MM.1S (cell line): ENCODE measurements at regions not wholly inside any gene's neighbourhood (a gene's known extent, or its start where the extent isn't known, plus 50 kb on each side); places are given as distances from the start of the nearest gene placed in this dataset.

Source experiments
- DNase-seq: peaks from one replicate; pipeline ENCODE4 v3.0.0-alpha.2; 2015
- H2AFZ ChIP-seq: fragments of 300-600 bp; sonication (generic); 2 replicates; pipeline ENCODE4 v1.6.0; 2016; ENCODE audit warnings: antibody characterized with exemption, low read length
- H3F3A ChIP-seq: fragments of 300-600 bp; sonication (generic); 2 replicates; pipeline ENCODE4 v1.6.1; 2016; ENCODE audit warnings: mild to moderate bottlenecking, antibody characterized with exemption, low read length, moderate library complexity, mixed read lengths; ENCODE audit not compliant: insufficient read depth
- H3K27ac ChIP-seq: fragments of 300-600 bp; sonication (generic); 2 replicates; pipeline ENCODE4 v1.5.1; 2016; ENCODE audit warnings: mild to moderate bottlenecking, low read length
- H3K27me3 ChIP-seq: fragments of 300-600 bp; sonication (generic); replicated peaks from 2 replicates; pipeline ENCODE4 v1.6.0; 2016; ENCODE audit warnings: low read length; ENCODE audit not compliant: insufficient read depth
- H3K36me3 ChIP-seq: fragments of 300-600 bp; sonication (generic); replicated peaks from 2 replicates; pipeline ENCODE4 v1.6.1; 2016; ENCODE audit warnings: mild to moderate bottlenecking, low read length, mixed read lengths; ENCODE audit not compliant: insufficient read depth
- H3K4me1 ChIP-seq: fragments of 300-600 bp; sonication (generic); 2 replicates; pipeline ENCODE4 v1.6.1; 2016; ENCODE audit warnings: low read length, mixed read lengths
- H3K4me2 ChIP-seq: fragments of 300-600 bp; sonication (generic); 2 replicates; pipeline ENCODE4 v1.6.0; 2016; ENCODE audit warnings: low read depth, low read length
- H3K4me3 ChIP-seq: fragments of 300-600 bp; sonication (generic); 2 replicates; pipeline ENCODE4 v1.5.1; 2016; ENCODE audit warnings: low read length, mixed read lengths
- H3K79me2 ChIP-seq: fragments of 300-600 bp; sonication (generic); 2 replicates; pipeline ENCODE4 v1.6.1; 2016; ENCODE audit warnings: mixed run types, low read length, mixed read lengths
- H3K9ac ChIP-seq: fragments of 300-600 bp; sonication (generic); 2 replicates; pipeline ENCODE4 v1.6.1; 2016; ENCODE audit warnings: low read length, mixed read lengths
- H3K9me2 ChIP-seq: fragments of 300-600 bp; sonication (generic); replicated peaks from 2 replicates; pipeline ENCODE4 v1.6.1; 2016; ENCODE audit warnings: mild to moderate bottlenecking, low read length, mixed read lengths; ENCODE audit not compliant: insufficient read depth
- H3K9me3 ChIP-seq: fragments of 300-600 bp; sonication (generic); replicated peaks from 2 replicates; pipeline ENCODE4 v1.6.1; 2016; ENCODE audit warnings: mild to moderate bottlenecking, low read length, mixed read lengths; ENCODE audit not compliant: insufficient read depth
- H4K20me1 ChIP-seq: fragments of 300-600 bp; sonication (generic); 2 replicates; pipeline ENCODE4 v1.6.1; 2016; ENCODE audit warnings: mild to moderate bottlenecking, low read length, moderate library complexity, mixed read lengths; ENCODE audit not compliant: insufficient read depth
- EZH2 ChIP-seq: fragments of 300-600 bp; sonication (generic); optimal IDR thresholded peaks from 2 replicates; pipeline ENCODE3; 2017; ENCODE audit warnings: low read depth, mild to moderate bottlenecking, antibody characterized with exemption, low read length, mixed read lengths
- EZH2phosphoT487 ChIP-seq: fragments of 300-600 bp; sonication (generic); IDR thresholded peaks from 2 replicates; pipeline ENCODE4 v1.6.1; 2018; ENCODE audit warnings: antibody characterized with exemption, low read length
- TF ChIP-seq, protein P1 (sequence below): fragments of 300-600 bp; sonication (generic); IDR thresholded peaks from 2 replicates; pipeline ENCODE4 v1.5.1; 2016; ENCODE audit warnings: antibody characterized with exemption, low read length, mixed read lengths

DNA sequence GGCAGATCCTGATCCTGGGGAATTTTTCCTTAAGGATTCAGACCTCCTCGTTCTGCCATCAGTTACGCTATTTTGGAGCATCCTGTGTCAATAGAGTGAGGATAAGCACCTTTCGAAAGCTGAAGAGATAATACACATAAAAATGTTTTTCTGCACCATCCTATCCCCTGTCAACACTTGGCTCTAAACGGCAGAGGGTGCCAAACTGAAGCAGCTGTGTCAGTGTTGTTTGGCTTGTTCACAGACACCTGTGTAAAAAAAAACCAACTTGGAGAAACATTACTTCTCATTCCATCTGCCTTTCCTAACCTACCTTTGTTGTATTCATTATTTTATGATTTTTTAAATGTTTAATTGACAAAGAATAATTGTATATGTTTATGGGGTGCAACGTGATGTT, 417.0 kb upstream of the DDI1 start:
- Histone ChIP-seq H3K9me2 (no peaks in the 10 kb centered on the region), H3K9me3 (no peaks in the 10 kb centered on the region), H2AFZ (no peak overlapping the region), H3F3A (no peaks in the 10 kb centered on the region), H3K4me3 (no peak overlapping the region), H3K27ac (no peak overlapping the region), H3K4me1 (no peaks in the 10 kb centered on the region), H3K9ac (no peak overlapping the region), H4K20me1 (no peaks in the 10 kb centered on the region), H3K27me3 (no peaks in the 10 kb centered on the region), H3K36me3 (no peaks in the 10 kb centered on the region), H3K4me2 (no peak overlapping the region), H3K79me2 (no peaks in the 10 kb centered on the region)
- TF ChIP-seq, protein P1, sequence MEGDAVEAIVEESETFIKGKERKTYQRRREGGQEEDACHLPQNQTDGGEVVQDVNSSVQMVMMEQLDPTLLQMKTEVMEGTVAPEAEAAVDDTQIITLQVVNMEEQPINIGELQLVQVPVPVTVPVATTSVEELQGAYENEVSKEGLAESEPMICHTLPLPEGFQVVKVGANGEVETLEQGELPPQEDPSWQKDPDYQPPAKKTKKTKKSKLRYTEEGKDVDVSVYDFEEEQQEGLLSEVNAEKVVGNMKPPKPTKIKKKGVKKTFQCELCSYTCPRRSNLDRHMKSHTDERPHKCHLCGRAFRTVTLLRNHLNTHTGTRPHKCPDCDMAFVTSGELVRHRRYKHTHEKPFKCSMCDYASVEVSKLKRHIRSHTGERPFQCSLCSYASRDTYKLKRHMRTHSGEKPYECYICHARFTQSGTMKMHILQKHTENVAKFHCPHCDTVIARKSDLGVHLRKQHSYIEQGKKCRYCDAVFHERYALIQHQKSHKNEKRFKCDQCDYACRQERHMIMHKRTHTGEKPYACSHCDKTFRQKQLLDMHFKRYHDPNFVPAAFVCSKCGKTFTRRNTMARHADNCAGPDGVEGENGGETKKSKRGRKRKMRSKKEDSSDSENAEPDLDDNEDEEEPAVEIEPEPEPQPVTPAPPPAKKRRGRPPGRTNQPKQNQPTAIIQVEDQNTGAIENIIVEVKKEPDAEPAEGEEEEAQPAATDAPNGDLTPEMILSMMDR, result peak; percentile 23
- no peak for TF ChIP-seq EZH2phosphoT487
- DNase-seq, result peak; percentile 15

DNA sequence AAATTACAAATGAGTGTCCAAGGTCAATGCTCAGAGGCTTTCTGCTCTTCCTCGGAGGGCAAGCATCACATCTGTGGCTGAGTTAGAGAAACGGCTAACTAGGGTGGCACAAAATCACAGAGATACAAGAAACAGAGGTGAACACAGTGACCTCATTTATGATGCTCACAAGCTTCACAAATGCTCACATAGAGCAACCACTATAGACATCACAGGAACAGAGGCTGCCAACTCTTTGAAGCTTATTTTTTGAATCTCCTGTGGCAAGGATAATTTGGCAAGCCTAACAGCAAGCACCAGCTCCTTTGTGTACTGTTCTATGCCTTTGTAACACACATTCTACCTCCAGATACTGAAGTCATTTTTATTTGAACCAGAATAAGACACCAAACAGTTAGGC, 416.5 kb upstream of the DDI1 start:
- no peak for DNase-seq
- Histone ChIP-seq H4K20me1 (no peaks in the 10 kb centered on the region), H3K4me1 (no peaks in the 10 kb centered on the region), H3K79me2 (no peaks in the 10 kb centered on the region), H3K9me3 (no peaks in the 10 kb centered on the region), H3K27me3 (no peaks in the 10 kb centered on the region), H3K27ac (no peak overlapping the region), H3K9ac (no peak overlapping the region), H3K36me3 (no peaks in the 10 kb centered on the region), H3K9me2 (no peaks in the 10 kb centered on the region), H3K4me2 (no peak overlapping the region), H3F3A (no peaks in the 10 kb centered on the region), H3K4me3 (no peak overlapping the region), H2AFZ (no peak overlapping the region)
- TF ChIP-seq, protein P1, result no peak
- TF ChIP-seq EZH2 (no peak), EZH2phosphoT487 (no peak)

DNA sequence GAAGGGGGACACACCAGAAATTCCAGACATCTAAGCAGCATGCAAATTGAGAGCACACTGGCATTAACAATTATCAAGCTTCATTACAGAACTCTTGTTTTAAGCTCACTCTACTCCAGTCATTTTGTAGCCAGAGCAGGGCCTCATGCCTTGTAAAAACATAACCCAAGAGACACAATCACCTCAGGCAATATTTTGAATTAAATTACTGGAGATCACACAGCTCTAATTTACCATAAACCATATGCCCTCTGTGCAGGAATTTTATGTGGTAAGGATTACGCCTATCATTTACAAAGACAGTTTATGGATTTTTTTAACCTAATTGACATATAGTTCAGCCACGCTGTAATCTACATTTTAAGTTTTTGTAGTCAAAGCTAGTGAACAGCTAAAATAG, 414.1 kb upstream of the DDI1 start:
- H3K79me2 ChIP-seq, result no peaks in the 10 kb centered on the region
- H3K27me3 ChIP-seq, result no peaks in the 10 kb centered on the region
- H3K4me1 ChIP-seq, result no peaks in the 10 kb centered on the region
- H3K36me3 ChIP-seq, result no peaks in the 10 kb centered on the region
- H4K20me1 ChIP-seq, result no peaks in the 10 kb centered on the region
- H3K9me2 ChIP-seq, result no peaks in the 10 kb centered on the region
- TF ChIP-seq, protein P1, result no peak
- DNase-seq, result no peak
- no peak overlapping the region for H3K27ac ChIP-seq
- no peaks in the 10 kb centered on the region for H3K9me3 ChIP-seq
- H3F3A ChIP-seq, result no peaks in the 10 kb centered on the region
- H3K4me2 ChIP-seq, result no peak overlapping the region
- H3K4me3 ChIP-seq, result no peak overlapping the region
- no peak overlapping the region for H2AFZ ChIP-seq
- H3K9ac ChIP-seq, result no peak overlapping the region

DNA sequence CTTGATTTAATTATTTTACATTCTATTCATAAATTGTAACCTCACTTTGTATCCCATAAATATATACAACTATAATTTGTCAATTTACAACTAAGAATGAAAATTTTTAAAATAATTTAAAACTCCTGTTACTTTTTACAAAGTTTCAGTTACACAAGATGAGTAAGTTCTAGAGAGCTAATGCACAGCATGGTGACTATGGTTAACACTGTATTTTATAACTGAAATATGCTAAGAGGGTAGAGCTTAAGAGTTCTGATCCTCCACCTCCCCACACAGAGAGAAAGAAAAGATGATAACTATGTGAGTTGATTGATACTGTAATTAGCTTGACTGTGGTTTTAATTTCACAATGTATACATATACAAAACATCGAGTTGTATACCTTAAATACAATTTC, 412.5 kb upstream of the DDI1 start:
- Histone ChIP-seq H3K9me2 (no peaks in the 10 kb centered on the region), H2AFZ (no peak overlapping the region), H3K9me3 (no peaks in the 10 kb centered on the region), H3K27me3 (no peaks in the 10 kb centered on the region), H3K79me2 (no peaks in the 10 kb centered on the region), H3K27ac (no peak overlapping the region), H4K20me1 (no peaks in the 10 kb centered on the region), H3K4me1 (no peaks in the 10 kb centered on the region), H3K4me2 (no peak overlapping the region), H3K9ac (no peak overlapping the region), H3F3A (no peaks in the 10 kb centered on the region), H3K4me3 (no peak overlapping the region), H3K36me3 (no peaks in the 10 kb centered on the region)
- TF ChIP-seq EZH2 (no peak), EZH2phosphoT487 (no peak)
- TF ChIP-seq, protein P1, result no peak
- no peak for DNase-seq
